Stomach (tissue), 8 donors: ENCODE measurements at regions not wholly inside any gene's neighbourhood (a gene's known extent, or its start where the extent isn't known, plus 50 kb on each side); places are given as distances from the start of the nearest gene placed in this dataset.

Source experiments
- DNase-seq, 2 donors: peaks; one replicate each; pipeline versions ENCODE4 v3.0.0 to v3.0.0-alpha.2; 2013 to 2019
- H3K27ac ChIP-seq, 5 donors: fragments of 200-600 bp in 4 of 5; sonication (generic) in 4 of 5; one replicate each; pipeline ENCODE4 v1.5.1; 2013 to 2019; ENCODE audit warnings: mild to moderate bottlenecking in 1 of 5, moderate library complexity in 1 of 5
- H3K27me3 ChIP-seq, 3 donors: fragments of 200-600 bp; sonication (generic); one replicate each; pipeline ENCODE4 v1.5.1; 2017 to 2019; ENCODE audit warnings: mixed run types in 1 of 3
- H3K36me3 ChIP-seq, 4 donors: fragments of 200-600 bp; sonication (generic); 1 replicate in 3 of 4; 2 replicates in 1 of 4; pipeline ENCODE4 v1.5.1; 2016 to 2019
- H3K4me1 ChIP-seq, 4 donors: fragments of 200-600 bp; sonication (generic); one replicate each; pipeline ENCODE4 v1.5.1; 2016 to 2019
- H3K4me3 ChIP-seq, 4 donors: fragments of 200-600 bp; sonication (generic) in 3 of 4; one replicate each; pipeline ENCODE4 v1.5.1; 2016 to 2019; ENCODE audit warnings: mild to moderate bottlenecking in 1 of 4
- H3K9me3 ChIP-seq, 4 donors: fragments of 200-600 bp; sonication (generic); one replicate each; pipeline ENCODE4 v1.5.1; 2016 to 2019
- EP300 ChIP-seq: sonication (generic); formaldehyde crosslinking; IDR thresholded peaks from one replicate; pipeline ENCODE4 v1.6.1; 2017; ENCODE audit warnings: antibody characterized with exemption
- POLR2A ChIP-seq, 4 donors: fragments of 450-650 bp; IDR thresholded peaks; one replicate each; pipeline ENCODE4 v1.6.1; 2016; ENCODE audit warnings: antibody characterized with exemption in 4 of 4, control low read depth in 2 of 4, mild to moderate bottlenecking in 1 of 4, moderate library complexity in 1 of 4
- POLR2AphosphoS5 ChIP-seq, 3 donors: sonication (generic); formaldehyde crosslinking; IDR thresholded peaks; one replicate each; pipeline ENCODE4 v1.6.1; 2016; ENCODE audit warnings: antibody characterized with exemption in 3 of 3
- WGBS, 5 donors: extraction: QIAGEN DNeasy Blood & Tissue Kit in 3 of 5; methylation state at CpG; one replicate each; pipeline versions ENCODE4 v1.1.5 to v1.1.7; 2013 to 2018; 5-methylcytosine and 5-hydroxymethylcytosine counted together
- intact Hi-C: fragments of 100-400 bp; cut with DNase I; formaldehyde crosslinking; loops from one replicate; pipeline ENCODE4 v1.15.1; 2023; ENCODE audit warnings: low total_unique reads
- TF ChIP-seq, protein P1 (sequence below), 7 experiments: fragments of 450-650 bp in 4 of 7; fragments of 200-600 bp in 3 of 7; sonication (generic) in 3 of 7; IDR thresholded peaks; one replicate each; pipeline ENCODE4 v1.5.1; 2016 to 2019; ENCODE audit warnings: antibody characterized with exemption in 7 of 7, control low read depth in 2 of 7, mild to moderate bottlenecking in 1 of 7
- donor health status: healthy with polysubstance abuse.
- donor health status: Bipolar disorder and iron deficiency.
- donor health status: healthy.

DNA sequence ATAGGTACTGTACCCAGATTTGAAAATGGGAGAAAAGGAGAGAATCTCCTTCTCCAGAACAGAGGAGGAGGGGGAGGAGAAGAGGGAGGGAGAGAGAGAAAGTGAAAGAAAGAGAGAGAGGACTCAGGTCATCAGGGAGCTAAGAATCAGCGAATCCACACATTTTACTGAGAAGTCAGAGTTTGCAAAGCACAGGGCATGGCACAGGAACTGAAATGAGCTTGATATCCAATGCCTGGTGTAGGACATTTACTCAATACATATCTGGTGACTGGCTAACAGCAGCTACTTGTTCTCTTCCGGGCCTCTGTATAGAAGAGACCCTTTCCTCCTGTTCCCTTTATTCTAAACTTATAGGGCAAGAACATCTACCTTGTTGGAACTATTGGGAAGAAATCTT lies 375.1 kb downstream of the KLF5 start:
- DNase-seq, result no peak
- peaks cover 0 to 3% (median 0%) of the 10 kb centered on the region in 4 donors for H3K4me1 ChIP-seq
- no peak overlapping the region for H3K4me3 ChIP-seq
- TF ChIP-seq POLR2A (IDR thresholded peaks at IDR 0.05) (no peak), EP300 (no peak)
- TF ChIP-seq, protein P1, sequence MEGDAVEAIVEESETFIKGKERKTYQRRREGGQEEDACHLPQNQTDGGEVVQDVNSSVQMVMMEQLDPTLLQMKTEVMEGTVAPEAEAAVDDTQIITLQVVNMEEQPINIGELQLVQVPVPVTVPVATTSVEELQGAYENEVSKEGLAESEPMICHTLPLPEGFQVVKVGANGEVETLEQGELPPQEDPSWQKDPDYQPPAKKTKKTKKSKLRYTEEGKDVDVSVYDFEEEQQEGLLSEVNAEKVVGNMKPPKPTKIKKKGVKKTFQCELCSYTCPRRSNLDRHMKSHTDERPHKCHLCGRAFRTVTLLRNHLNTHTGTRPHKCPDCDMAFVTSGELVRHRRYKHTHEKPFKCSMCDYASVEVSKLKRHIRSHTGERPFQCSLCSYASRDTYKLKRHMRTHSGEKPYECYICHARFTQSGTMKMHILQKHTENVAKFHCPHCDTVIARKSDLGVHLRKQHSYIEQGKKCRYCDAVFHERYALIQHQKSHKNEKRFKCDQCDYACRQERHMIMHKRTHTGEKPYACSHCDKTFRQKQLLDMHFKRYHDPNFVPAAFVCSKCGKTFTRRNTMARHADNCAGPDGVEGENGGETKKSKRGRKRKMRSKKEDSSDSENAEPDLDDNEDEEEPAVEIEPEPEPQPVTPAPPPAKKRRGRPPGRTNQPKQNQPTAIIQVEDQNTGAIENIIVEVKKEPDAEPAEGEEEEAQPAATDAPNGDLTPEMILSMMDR (IDR thresholded peaks at IDR 0.05), result no peak
- intact Hi-C loops, result no loop called here
- 57 to 85% (median 77%) methylated on average over 2 of the region's 2 CpGs for WGBS, 5 donors
- H3K9me3 ChIP-seq, result peaks cover 2 to 21% (median 15%) of the 10 kb centered on the region in 4 donors
- H3K27me3 ChIP-seq, result no peaks in the 10 kb centered on the region
- no peaks in the 10 kb centered on the region for H3K36me3 ChIP-seq
- no peak overlapping the region for H3K27ac ChIP-seq

- TF ChIP-seq POLR2AphosphoS5 (IDR thresholded peaks at IDR 0.05), result no peak
- TF ChIP-seq, protein P1 (IDR thresholded peaks at IDR 0.05), result no peak
- TF ChIP-seq EP300, result no peak
- no peak for TF ChIP-seq POLR2A (IDR thresholded peaks at IDR 0.05)
- Histone ChIP-seq H3K27me3 (no peaks in the 10 kb centered on the region), H3K36me3 (no peaks in the 10 kb centered on the region), H3K4me1 (peaks cover 0 to 7% (median 0%) of the 10 kb centered on the region in 4 donors), H3K27ac (no peak overlapping the region), H3K9me3 (peaks cover 0 to 17% (median 10%) of the 10 kb centered on the region in 4 donors), H3K4me3 (no peak overlapping the region)
- intact Hi-C loops, result no loop called here
- 67 to 84% (median 79%) methylated on average over 1 of the region's 1 CpG for WGBS, 5 donors
- DNase-seq, result no peak
These were observed 374.7 kb downstream of the KLF5 start for GRCh38 chr13:73433458-73433857.

GRCh38 chr13:73429701-73430100 lies 370.9 kb downstream of the KLF5 start:
- peaks cover 0 to 24% (median 4%) of the 10 kb centered on the region in 4 donors for H3K4me1 ChIP-seq
- no peaks in the 10 kb centered on the region for H3K27me3 ChIP-seq
- intact Hi-C loops, result no loop called here
- DNase-seq, result peak in 1 of 2 donors; percentile 78
- WGBS, 5 donors, result 33 to 57% (median 34%) methylated on average over 1 of the region's 1 CpG
- H3K36me3 ChIP-seq, result no peaks in the 10 kb centered on the region
- H3K27ac ChIP-seq, result peak overlapping the region in 4 of 5 donors; percentile 49 to 79 (median 62)
- H3K9me3 ChIP-seq, result no peaks in the 10 kb centered on the region
- H3K4me3 ChIP-seq, result no peak overlapping the region
- TF ChIP-seq POLR2AphosphoS5 (IDR thresholded peaks at IDR 0.05), result peak in 1 of 3 donors; percentile 26
- TF ChIP-seq, protein P1 (IDR thresholded peaks at IDR 0.05), result no peak

DNA sequence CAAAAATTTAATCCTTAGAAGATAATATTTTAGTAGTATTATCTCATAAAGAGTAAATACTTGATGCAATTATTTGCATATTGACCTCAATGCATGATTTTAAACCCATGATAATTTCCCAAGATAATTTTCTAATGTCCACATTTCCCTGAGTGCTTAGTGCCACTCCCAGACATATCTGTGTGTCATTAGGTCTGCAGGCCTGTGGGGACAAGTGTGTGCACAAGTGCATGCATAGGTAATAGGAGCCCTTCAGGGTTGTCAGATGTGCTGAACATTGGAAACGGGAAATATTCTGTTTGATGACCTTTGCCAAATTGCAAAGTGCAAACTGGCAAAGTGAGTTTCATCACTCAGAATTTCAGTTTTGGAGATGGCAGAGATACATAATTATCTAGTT lies 369.9 kb downstream of the KLF5 start:
- H3K36me3 ChIP-seq, result no peaks in the 10 kb centered on the region
- TF ChIP-seq, protein P1 (IDR thresholded peaks at IDR 0.05), result no peak
- peak in 1 of 3 donors; percentile 59 for TF ChIP-seq POLR2AphosphoS5 (IDR thresholded peaks at IDR 0.05)
- H3K4me1 ChIP-seq, result peaks cover 0 to 24% (median 4%) of the 10 kb centered on the region in 4 donors
- WGBS, 5 donors, result 41 to 56% (median 50%) methylated on average over 1 of the region's 1 CpG
- H3K4me3 ChIP-seq, result no peak overlapping the region
- intact Hi-C loops, result no loop called here
- H3K9me3 ChIP-seq, result no peaks in the 10 kb centered on the region
- no peaks in the 10 kb centered on the region for H3K27me3 ChIP-seq
- peak overlapping the region in 4 of 5 donors; percentile 10 to 79 (median 61) for H3K27ac ChIP-seq
- DNase-seq, result peak in 1 of 2 donors; percentile 47
